Transverse colon (tissue), 4 donors: ENCODE measurements at regions not wholly inside any gene's neighbourhood (a gene's known extent, or its start where the extent isn't known, plus 50 kb on each side); places are given as distances from the start of the nearest gene placed in this dataset.

ENCODE experiments used
- CTCF ChIP-seq, 5 experiments: fragments of 200-600 bp in 3 of 5; fragments of 450-650 bp in 2 of 5; sonication (generic) in 3 of 5; IDR thresholded peaks; 1 replicate in 2 of 5; 2 replicates in 3 of 5; pipeline ENCODE4 v1.5.1; 2016 to 2017; ENCODE audit warnings: antibody characterized with exemption in 5 of 5, inconsistent platforms in 3 of 5, mild to moderate bottlenecking in 2 of 5, moderate library complexity in 1 of 5
- EP300 ChIP-seq: sonication (generic); formaldehyde crosslinking; IDR thresholded peaks from one replicate; pipeline ENCODE4 v1.6.1; 2017; ENCODE audit warnings: antibody characterized with exemption, low read depth
- POLR2A ChIP-seq: fragments of 450-650 bp; IDR thresholded peaks from one replicate; pipeline ENCODE4 v1.6.1; 2016; ENCODE audit warnings: antibody characterized with exemption, mild to moderate bottlenecking, moderate library complexity
- POLR2AphosphoS5 ChIP-seq, 3 donors: sonication (generic); formaldehyde crosslinking; IDR thresholded peaks; one replicate each; pipeline ENCODE4 v1.6.1; 2016; ENCODE audit warnings: antibody characterized with exemption in 3 of 3

DNA sequence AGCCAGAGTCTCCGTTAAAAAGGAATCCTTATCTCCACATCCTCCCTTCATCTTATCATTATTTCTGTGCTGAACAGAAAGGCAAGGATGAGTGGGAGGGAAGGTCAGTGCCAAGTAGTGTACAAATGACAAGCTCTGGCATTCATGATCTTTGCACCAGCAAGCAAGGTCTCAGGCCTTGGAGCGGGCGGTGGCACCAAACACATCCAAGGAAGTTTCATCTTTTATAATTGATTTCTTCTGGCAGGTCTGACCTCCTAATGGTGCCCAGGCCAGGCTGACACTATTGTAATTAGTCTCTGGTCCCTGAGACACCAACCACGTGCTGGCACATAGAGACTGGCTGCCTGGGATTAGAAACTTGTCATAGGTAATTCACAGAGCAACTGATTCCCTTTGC lies 336.6 kb downstream of the EN1 start:
- TF ChIP-seq CTCF (IDR thresholded peaks at IDR 0.05): no peak
- no peak for TF ChIP-seq POLR2AphosphoS5 (IDR thresholded peaks at IDR 0.05)
- TF ChIP-seq EP300: no peak
- TF ChIP-seq POLR2A: no peak
